Astrocyte (in vitro differentiated cells and primary cell): ENCODE measurements at regions not wholly inside any gene's neighbourhood (a gene's known extent, or its start where the extent isn't known, plus 50 kb on each side); places are given as distances from the start of the nearest gene placed in this dataset.

Source experiments
- EZH2 ChIP-seq: IDR thresholded peaks from 2 replicates; pipeline ENCODE4 v1.6.1; 2012; ENCODE audit warnings: mild to moderate bottlenecking, low read length, inconsistent platforms; ENCODE audit not compliant: insufficient read depth
- TF ChIP-seq, protein P1 (sequence below): IDR thresholded peaks from 2 replicates; pipeline ENCODE4 v1.5.1; 2011; ENCODE audit warnings: low read depth, mild to moderate bottlenecking, inconsistent platforms, low read length, moderate library complexity; ENCODE audit not compliant: insufficient read depth

DNA sequence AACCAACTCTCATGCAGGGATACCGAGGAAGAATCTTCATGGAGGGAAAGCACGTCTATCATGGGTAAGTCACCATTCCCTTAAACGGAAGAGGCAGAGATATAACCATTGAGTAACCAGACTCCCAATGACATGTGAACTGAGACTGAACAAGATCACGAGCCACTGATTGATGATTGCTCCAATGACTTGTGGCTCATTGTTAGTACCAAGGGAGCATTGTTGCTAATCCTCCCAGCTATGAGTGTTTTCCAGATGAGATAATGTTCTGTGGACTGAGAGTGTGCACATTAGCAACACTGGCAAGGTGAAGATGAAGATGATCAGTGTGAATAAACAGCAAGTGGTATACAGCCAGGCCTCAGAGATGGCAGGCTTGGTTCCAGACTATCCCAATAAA, 219.2 kb upstream of the MAP3K1 start:
- TF ChIP-seq, protein P1, sequence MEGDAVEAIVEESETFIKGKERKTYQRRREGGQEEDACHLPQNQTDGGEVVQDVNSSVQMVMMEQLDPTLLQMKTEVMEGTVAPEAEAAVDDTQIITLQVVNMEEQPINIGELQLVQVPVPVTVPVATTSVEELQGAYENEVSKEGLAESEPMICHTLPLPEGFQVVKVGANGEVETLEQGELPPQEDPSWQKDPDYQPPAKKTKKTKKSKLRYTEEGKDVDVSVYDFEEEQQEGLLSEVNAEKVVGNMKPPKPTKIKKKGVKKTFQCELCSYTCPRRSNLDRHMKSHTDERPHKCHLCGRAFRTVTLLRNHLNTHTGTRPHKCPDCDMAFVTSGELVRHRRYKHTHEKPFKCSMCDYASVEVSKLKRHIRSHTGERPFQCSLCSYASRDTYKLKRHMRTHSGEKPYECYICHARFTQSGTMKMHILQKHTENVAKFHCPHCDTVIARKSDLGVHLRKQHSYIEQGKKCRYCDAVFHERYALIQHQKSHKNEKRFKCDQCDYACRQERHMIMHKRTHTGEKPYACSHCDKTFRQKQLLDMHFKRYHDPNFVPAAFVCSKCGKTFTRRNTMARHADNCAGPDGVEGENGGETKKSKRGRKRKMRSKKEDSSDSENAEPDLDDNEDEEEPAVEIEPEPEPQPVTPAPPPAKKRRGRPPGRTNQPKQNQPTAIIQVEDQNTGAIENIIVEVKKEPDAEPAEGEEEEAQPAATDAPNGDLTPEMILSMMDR, result no peak
- TF ChIP-seq EZH2, result no peak
